ENCODE measurements at regions not wholly inside any gene's neighbourhood (a gene's known extent, or its start where the extent isn't known, plus 50 kb on each side); places are given as distances from the start of the nearest gene placed in this dataset.
"Not testable (repeated sequence)": the region's sequence is repeated elsewhere in the genome, so short reads cannot be mapped to it uniquely, and the experiment has no call there.

DNA sequence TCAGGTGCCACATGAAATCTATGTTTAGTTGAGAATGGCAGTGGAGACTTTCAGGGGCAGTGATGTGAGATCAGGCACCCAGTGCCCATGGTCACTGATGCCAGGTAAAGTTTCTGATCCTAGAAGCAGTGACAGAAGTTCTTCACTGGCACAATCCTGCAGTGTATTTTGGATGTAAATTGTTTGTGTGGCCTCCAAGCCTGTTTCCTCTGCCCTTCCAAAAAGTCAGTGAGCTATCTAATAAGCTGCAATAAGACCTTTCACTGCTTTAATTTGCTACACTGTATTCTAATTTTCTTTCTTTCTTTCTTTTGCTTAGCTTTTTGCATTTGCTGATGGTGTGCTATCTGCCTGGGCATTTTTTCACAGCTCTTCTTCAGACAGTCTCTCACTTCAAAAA is 1348.6 kb downstream of the ADGRL3 start:
- DNase-seq: no peak

DNA sequence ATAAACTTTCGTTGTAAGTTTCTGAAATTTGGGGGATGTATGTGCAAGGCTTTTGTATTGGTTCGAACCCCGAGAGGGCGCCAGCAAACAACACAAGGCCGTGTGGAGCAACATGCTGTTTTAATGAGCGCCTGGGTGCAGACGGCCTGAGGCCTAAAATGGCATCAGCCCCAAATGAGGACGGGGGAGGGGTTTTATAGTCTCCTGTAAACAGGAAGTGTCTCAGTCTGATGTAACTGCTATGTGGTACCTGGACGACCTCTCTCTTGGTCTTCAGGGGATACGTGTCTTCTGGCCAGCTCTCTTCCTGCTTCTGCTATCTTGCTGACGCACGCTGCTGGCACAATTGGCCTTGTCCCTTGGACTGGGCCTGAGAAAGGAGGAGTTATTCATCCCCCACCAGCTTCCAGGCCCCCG is 1348.0 kb downstream of the ADGRL3 start:
- no peak for DNase-seq

GRCh38 chr4:62544428-62544827 is 1344.3 kb downstream of the ADGRL3 start:
- DNase-seq: no peak

GRCh38 chr4:62543002-62543401 is 1342.9 kb downstream of the ADGRL3 start:
- DNase-seq: no peak

- no peak for DNase-seq
These were observed 1333.4 kb downstream of the ADGRL3 start for GRCh38 chr4:62533573-62533972.

GRCh38 chr4:62531731-62532130 is 1331.6 kb downstream of the ADGRL3 start:
- no peak for DNase-seq

- no peak for DNase-seq
These were observed 1331.1 kb downstream of the ADGRL3 start for GRCh38 chr4:62531264-62531663.

DNA sequence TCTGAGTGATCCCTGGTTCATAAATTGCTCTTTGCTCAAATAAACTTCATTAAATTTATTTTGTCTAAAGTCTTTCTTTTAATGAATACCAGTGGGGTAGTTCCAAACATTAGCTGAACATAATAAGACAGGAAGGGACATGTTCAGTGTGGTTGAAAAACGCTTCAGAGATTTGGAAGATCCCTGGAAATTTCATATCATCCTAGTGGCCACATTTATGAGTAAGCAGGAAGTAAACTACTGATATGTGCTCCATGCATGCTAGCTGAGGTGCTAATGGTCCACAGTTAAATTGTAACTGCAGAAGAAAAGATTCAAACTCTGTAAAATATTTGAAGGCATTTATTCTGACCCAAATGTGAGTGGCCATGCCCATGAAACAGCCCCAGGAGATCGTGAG is 1328.7 kb downstream of the ADGRL3 start:
- DNase-seq: no peak

DNA sequence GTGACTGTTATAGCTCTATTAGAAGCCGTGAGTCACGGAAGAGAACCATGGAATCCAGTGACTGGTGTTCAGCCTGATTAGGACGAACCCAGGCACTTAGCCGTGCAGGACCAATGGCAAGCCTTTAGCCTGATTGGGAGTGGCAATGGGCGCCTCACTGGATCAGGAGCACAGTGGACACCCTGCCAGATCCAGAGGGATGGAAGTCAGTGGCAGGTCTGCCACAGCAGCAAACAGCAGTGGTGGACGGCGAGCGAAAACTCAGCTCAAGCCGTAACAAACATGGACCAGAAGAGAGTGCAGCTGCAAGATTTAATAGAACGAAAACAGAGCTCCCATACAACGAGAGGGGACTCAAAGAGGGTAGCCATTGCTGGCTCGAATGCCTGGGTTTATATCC is 1326.5 kb downstream of the ADGRL3 start:
- DNase-seq: no peak

GRCh38 chr4:62523256-62523655 is 1323.1 kb downstream of the ADGRL3 start:
- no peak for DNase-seq

GRCh38 chr4:62522273-62522672 is 1322.1 kb downstream of the ADGRL3 start:
- DNase-seq: no peak

DNA sequence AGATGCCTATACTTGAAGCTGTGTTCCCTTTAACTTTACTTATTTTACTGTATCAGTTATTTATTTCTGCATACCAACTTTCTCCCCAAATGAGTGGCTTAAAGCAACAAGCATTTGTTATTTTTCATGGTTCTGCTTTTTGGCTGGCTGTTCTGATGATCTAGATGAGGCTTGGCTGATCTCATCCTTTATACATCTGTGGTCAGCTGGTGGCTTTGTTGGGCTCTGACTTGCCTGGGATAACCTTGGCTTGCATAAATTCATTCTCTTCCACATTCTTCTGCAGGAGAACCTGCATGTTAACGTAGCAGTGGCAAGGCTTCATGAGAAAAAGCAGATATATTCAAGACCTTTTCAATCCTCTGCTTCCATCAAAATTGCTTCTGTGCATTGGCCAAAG is 1317.6 kb downstream of the ADGRL3 start:
- peak in 1 of 58 donors; percentile 5 for DNase-seq

- no peak for DNase-seq
These were observed 1313.2 kb downstream of the ADGRL3 start for GRCh38 chr4:62513306-62513705.

DNA sequence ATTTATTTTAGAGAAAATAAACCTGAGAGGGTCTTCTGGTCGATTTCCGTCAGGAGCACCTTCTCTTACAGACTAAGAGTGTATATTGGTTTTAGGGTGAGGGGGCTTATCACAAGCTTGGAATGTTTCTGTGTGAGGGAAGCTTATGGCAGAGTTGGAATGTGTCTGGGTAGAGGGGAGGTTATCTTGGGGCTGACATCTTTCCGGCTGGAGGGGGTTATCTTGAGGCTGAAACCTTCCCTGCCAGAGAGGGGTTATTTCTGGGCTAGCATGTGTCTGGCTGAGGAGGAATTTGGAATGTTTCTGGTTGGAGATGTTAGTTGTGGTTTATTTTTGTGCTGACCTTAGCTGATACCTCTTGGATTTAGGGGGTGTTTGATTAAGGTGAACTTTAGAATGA is 1312.1 kb downstream of the ADGRL3 start:
- no peak for DNase-seq

DNA sequence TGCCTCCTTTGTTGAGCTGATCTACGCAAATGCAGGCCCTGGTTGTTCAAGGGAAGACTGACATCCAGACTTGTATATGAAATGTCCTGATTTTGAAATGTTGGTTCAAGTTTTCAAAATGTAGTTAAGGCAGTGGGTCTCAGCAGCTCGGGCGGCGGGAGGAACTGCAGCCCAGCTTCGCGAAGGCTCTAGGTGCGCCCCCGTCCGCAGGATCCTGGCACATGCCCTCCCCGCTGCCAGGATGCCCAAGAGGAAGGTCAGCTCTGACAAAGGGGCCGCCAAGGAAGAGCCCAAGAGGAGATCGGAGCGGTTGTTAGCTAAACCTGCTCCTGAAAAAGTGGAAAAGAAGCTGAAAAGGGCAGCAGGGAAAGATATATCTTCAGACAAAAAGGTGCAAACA is 1310.1 kb downstream of the ADGRL3 start:
- DNase-seq: no peak

DNA sequence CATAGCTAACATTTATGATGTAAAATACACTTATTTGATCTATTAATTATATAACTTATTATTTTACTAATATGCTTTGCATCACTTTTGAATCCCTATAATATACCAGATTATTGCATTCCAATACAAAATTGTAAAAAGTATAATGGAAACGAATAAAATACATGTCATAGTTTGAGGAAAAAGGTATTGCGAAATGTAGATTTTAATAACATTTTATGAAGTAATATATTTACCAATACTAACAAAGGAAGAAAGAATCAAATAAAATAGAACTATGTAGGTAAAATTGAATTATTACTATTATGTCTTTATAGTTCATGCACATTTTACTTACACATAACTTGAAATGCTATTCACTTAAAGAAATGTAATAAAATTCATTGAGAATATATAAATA is 1300.2 kb downstream of the ADGRL3 start:
- DNase-seq: no peak

DNA sequence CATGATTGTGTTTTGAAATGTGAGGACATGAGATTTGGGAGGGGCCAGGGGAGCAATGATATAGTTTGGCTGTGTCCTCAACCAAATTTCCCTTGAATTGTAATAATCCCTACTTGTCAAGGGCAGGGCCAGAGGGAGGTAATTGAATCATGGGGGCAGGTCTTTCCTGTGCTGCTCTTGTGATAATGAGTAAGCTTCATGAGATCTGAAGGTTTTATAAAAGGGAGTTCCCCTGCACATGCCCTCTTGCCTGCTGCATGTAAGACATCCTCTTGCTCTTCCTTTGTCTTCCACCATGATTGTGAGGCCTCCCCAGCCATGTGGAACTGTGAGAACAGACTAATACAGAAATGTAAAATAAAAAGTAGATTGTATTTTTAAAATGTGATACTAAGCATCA is 1294.9 kb downstream of the ADGRL3 start:
- DNase-seq: no peak

- not testable (repeated sequence) for DNase-seq
These were observed 1291.6 kb downstream of the ADGRL3 start for GRCh38 chr4:62491756-62492155.

DNA sequence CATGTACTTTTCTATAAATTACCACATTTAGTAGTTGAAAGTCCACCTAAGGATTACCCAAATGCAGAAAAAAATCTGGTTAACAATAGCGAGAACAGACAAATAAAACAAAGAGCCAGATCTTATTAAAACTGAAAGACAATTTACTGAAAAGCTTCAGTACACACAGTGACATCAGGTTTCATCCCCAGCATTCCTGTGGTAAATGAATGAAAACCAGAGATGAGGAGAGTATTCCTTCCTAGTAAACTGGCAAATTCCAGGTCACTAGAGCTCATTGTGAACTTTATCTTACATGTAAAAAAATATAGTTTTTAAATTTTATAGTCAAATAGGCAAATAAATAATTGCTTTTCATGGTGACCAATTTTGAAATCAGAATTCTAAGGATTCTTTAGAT is 1290.5 kb downstream of the ADGRL3 start:
- DNase-seq: no peak

- DNase-seq: no peak
These were observed 1286.9 kb downstream of the ADGRL3 start for GRCh38 chr4:62487016-62487415.

- DNase-seq: no peak
These were observed 1284.2 kb downstream of the ADGRL3 start for GRCh38 chr4:62484357-62484756.

- DNase-seq: no peak
These were observed 1282.2 kb downstream of the ADGRL3 start for GRCh38 chr4:62482355-62482754.

DNA sequence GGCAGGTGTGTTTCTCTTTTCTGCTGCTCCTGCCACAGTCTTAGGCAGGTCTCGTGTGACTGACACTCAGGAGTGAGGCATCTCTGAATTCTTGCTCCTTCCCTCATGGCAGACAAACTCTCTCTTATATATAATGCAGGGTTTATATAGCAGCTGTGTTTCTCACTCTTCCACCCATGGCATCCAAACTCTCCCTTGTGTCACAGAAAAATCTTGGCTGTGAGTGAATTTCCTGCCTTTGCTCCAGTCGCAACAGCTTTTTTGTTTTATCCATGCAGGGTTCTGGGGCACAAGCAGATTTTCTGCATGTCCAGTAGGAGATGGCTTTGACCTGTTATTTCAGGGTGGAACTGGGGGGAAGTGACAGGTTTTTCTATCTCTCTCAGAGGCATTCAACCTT is 1275.5 kb downstream of the ADGRL3 start:
- DNase-seq: peak in 1 of 58 donors; percentile 1

DNA sequence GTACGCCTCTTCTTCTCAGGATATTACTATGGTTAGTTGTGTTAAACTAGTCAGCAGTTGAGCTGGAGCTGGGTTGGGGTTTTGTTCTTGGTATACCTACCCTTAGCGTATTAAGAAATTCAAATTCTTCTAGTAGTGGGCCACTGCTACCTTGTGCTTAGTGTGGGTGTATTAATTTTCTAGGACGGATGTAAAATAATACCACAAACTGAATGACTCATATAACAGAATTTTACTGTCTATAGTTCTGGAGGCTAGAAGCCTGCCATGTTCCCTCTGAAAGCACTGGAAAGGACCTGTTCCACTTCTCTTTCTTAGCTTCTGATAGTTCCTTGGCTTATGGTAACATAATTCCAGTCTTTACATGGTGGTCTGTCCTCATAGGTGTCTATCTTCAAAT is 1274.7 kb downstream of the ADGRL3 start:
- DNase-seq: no peak

- DNase-seq: peak in 1 of 58 donors; percentile 28
These were observed 1270.9 kb downstream of the ADGRL3 start for GRCh38 chr4:62471021-62471420.

All from anterior cingulate cortex (tissue), 58 donors.